ENCODE measurements at regions not wholly inside any gene's neighbourhood (a gene's known extent, or its start where the extent isn't known, plus 50 kb on each side); places are given as distances from the start of the nearest gene placed in this dataset.

DNA sequence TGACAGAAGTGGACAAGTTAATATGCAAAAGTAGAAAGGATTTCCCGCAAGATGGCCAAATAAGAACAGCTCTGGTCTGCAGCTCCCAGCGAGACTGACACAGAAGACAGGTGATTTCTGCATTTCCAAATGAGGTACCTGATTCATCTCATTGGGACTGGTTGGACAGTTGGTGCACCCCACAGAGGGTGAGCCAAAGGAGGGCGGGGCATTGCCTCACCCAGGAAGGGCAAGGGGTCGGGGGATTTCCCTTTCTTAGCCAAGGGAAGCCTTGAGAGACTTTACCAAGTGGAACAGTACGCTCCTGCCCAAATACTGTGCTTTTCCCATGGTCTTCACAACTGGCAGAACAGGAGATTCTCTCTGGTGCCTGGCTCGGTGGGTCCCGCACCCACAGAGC is 191.3 kb downstream of the ALG10B start:
- TF ChIP-seq EGR2 (tag by site-specific recombination; IDR thresholded peaks at IDR 0.05; ENCODE audit: low read depth) (no peak), IKZF3 (tag by site-specific recombination; IDR thresholded peaks at IDR 0.05) (no peak), ZNF544 (tag by site-specific recombination; IDR thresholded peaks at IDR 0.05) (no peak)
- CTCF ChIA-PET, result interaction anchor here (0.7 kb wide), 1 partner anchor 19 kb away, joined by 3 read pairs; no protein-coding TSS in a partner anchor
- POLR2A ChIA-PET, result no interaction called here
- Histone ChIP-seq H3K27ac (ENCODE audit: extremely low read depth, low read depth, low read length) (no peak overlapping the region), H3K4me1 (ENCODE audit: control insufficient read depth, insufficient read depth, low read length) (0 out of 2 replicates have a peak, but pooled peaks cover 3% of the 10 kb centered on the region), H3K4me3 (ENCODE audit: low read depth, low read length) (no peak overlapping the region), H3K36me3 (ENCODE audit: control insufficient read depth in 2 of 2, insufficient read depth in 1 of 2, low read length in 2 of 2) (no peaks in the 10 kb centered on the region), H3K9me3 (ENCODE audit: control insufficient read depth, insufficient read depth, low read depth, low read length) (no peaks in the 10 kb centered on the region)

DNA sequence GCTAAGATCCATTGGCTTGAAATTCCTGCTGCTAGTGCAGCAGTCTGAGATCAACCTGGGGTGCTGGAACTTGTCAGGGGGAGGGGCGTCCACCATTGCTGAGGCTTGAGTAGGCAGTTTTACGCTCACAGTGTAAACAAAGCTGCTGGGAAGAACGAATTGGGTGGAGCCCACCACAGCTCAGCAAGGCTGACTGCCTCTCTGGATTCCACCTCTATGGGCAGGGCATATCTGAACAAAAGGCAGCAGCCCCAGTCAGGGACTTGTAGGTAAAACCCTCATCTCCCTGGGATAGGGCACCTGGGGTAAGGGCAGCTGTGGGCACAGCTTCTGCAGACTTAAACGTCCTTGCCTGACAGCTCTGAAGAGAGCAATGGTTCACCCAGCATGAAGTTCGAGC is 191.7 kb downstream of the ALG10B start:
- Histone ChIP-seq H3K27ac (ENCODE audit: extremely low read depth, low read depth, low read length) (no peak overlapping the region), H3K4me1 (ENCODE audit: control insufficient read depth, insufficient read depth, low read length) (0 out of 2 replicates have a peak, but pooled peaks cover 3% of the 10 kb centered on the region), H3K36me3 (ENCODE audit: control insufficient read depth in 2 of 2, insufficient read depth in 1 of 2, low read length in 2 of 2) (no peaks in the 10 kb centered on the region), H3K9me3 (ENCODE audit: control insufficient read depth, insufficient read depth, low read depth, low read length) (no peaks in the 10 kb centered on the region), H3K4me3 (ENCODE audit: low read depth, low read length) (no peak overlapping the region)
- ChIA-PET CTCF (interaction anchor here (0.7 kb wide), 1 partner anchor 18 kb away, joined by 3 read pairs; no protein-coding TSS in a partner anchor), POLR2A (no interaction called here)
- peak; percentile 49 for TF ChIP-seq ZIC2 (tag by site-specific recombination; IDR thresholded peaks at IDR 0.05)
- no peak for TF ChIP-seq SP2 (tag by site-specific recombination; IDR thresholded peaks at IDR 0.05)
- no peak for TF ChIP-seq ZNF664 (tag by site-specific recombination; IDR thresholded peaks at IDR 0.05)
- TF ChIP-seq ZFP3 (tag by site-specific recombination; IDR thresholded peaks at IDR 0.05; ENCODE audit: low read depth), result no peak
- no peak for TF ChIP-seq ZNF530 (tag by site-specific recombination; IDR thresholded peaks at IDR 0.05; ENCODE audit: low read depth)
- no peak for TF ChIP-seq ZBTB1 (tag by site-specific recombination; IDR thresholded peaks at IDR 0.05)
- no peak for TF ChIP-seq MYNN (tag by site-specific recombination; IDR thresholded peaks at IDR 0.05; ENCODE audit: borderline replicate concordance)
- TF ChIP-seq ZNF174 (tag by site-specific recombination; IDR thresholded peaks at IDR 0.05), result no peak
- TF ChIP-seq OSR2 (tag by site-specific recombination; IDR thresholded peaks at IDR 0.05), result no peak

DNA sequence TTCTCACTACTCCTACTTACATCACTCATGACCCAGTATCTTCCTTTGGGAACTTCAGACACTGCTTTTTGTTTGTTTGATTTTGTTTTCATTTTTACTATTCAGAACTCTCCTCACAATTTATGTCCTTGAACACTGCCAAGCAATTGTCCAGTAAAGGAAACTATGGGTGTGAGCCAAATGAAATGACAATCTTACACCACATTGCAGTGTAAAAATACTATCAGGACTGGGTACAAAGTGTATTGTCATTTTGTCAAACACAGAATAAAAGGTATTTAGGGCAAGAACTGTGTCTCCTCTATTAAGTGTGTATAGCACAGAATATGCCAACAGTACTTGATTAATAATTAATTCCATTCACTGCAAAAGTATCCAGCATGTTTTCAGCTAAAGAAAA is 199.3 kb downstream of the ALG10B start:
- Histone ChIP-seq H3K27ac (ENCODE audit: extremely low read depth, low read depth, low read length) (no peak overlapping the region), H3K9me3 (ENCODE audit: control insufficient read depth, insufficient read depth, low read depth, low read length) (no peaks in the 10 kb centered on the region), H3K4me3 (ENCODE audit: low read depth, low read length) (no peak overlapping the region), H3K4me1 (ENCODE audit: control insufficient read depth, insufficient read depth, low read length) (no peaks in the 10 kb centered on the region), H3K36me3 (ENCODE audit: control insufficient read depth in 2 of 2, insufficient read depth in 1 of 2, low read length in 2 of 2) (no peaks in the 10 kb centered on the region)
- ChIA-PET CTCF (no interaction called here), POLR2A (no interaction called here)
- TF ChIP-seq ZNF777 (tag by site-specific recombination; IDR thresholded peaks at IDR 0.05; ENCODE audit: borderline replicate concordance) (no peak), KLF8 (tag by site-specific recombination; IDR thresholded peaks at IDR 0.05) (no peak), ZNF426 (tag by site-specific recombination; IDR thresholded peaks at IDR 0.05) (no peak), YY2 (tag by site-specific recombination; IDR thresholded peaks at IDR 0.05) (no peak), SCRT1 (tag by site-specific recombination; IDR thresholded peaks at IDR 0.05; ENCODE audit: borderline replicate concordance) (no peak), ZNF10 (tag by site-specific recombination; IDR thresholded peaks at IDR 0.05) (no peak), ZNF473 (tag by site-specific recombination; IDR thresholded peaks at IDR 0.05) (no peak), ZNF664 (tag by site-specific recombination; IDR thresholded peaks at IDR 0.05) (no peak)
- TF ChIP-seq, protein P1, sequence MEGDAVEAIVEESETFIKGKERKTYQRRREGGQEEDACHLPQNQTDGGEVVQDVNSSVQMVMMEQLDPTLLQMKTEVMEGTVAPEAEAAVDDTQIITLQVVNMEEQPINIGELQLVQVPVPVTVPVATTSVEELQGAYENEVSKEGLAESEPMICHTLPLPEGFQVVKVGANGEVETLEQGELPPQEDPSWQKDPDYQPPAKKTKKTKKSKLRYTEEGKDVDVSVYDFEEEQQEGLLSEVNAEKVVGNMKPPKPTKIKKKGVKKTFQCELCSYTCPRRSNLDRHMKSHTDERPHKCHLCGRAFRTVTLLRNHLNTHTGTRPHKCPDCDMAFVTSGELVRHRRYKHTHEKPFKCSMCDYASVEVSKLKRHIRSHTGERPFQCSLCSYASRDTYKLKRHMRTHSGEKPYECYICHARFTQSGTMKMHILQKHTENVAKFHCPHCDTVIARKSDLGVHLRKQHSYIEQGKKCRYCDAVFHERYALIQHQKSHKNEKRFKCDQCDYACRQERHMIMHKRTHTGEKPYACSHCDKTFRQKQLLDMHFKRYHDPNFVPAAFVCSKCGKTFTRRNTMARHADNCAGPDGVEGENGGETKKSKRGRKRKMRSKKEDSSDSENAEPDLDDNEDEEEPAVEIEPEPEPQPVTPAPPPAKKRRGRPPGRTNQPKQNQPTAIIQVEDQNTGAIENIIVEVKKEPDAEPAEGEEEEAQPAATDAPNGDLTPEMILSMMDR (tag by site-specific recombination; IDR thresholded peaks at IDR 0.05), result no peak
- TF ChIP-seq, protein P2, sequence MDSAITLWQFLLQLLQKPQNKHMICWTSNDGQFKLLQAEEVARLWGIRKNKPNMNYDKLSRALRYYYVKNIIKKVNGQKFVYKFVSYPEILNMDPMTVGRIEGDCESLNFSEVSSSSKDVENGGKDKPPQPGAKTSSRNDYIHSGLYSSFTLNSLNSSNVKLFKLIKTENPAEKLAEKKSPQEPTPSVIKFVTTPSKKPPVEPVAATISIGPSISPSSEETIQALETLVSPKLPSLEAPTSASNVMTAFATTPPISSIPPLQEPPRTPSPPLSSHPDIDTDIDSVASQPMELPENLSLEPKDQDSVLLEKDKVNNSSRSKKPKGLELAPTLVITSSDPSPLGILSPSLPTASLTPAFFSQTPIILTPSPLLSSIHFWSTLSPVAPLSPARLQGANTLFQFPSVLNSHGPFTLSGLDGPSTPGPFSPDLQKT (IDR thresholded peaks at IDR 0.05; ENCODE audit: borderline replicate concordance, low read depth, low read length), result no peak
- TF ChIP-seq, protein P3, sequence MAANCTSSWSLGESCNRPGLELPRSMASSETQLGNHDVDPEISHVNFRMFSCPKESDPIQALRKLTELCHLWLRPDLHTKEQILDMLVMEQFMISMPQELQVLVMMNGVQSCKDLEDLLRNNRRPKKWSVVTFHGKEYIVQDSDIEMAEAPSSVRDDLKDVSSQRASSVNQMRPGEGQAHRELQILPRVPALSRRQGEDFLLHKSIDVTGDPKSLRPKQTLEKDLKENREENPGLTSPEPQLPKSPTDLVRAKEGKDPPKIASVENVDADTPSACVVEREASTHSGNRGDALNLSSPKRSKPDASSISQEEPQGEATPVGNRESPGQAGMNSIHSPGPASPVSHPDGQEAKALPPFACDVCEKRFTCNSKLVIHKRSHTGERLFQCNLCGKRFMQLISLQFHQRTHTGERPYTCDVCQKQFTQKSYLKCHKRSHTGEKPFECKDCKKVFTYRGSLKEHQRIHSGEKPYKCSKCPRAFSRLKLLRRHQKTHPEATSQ (tag by site-specific recombination; IDR thresholded peaks at IDR 0.05), result no peak
- TF ChIP-seq, protein P4, sequence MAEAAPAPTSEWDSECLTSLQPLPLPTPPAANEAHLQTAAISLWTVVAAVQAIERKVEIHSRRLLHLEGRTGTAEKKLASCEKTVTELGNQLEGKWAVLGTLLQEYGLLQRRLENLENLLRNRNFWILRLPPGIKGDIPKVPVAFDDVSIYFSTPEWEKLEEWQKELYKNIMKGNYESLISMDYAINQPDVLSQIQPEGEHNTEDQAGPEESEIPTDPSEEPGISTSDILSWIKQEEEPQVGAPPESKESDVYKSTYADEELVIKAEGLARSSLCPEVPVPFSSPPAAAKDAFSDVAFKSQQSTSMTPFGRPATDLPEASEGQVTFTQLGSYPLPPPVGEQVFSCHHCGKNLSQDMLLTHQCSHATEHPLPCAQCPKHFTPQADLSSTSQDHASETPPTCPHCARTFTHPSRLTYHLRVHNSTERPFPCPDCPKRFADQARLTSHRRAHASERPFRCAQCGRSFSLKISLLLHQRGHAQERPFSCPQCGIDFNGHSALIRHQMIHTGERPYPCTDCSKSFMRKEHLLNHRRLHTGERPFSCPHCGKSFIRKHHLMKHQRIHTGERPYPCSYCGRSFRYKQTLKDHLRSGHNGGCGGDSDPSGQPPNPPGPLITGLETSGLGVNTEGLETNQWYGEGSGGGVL (tag by site-specific recombination; IDR thresholded peaks at IDR 0.05), result no peak
- TF ChIP-seq, protein P5, sequence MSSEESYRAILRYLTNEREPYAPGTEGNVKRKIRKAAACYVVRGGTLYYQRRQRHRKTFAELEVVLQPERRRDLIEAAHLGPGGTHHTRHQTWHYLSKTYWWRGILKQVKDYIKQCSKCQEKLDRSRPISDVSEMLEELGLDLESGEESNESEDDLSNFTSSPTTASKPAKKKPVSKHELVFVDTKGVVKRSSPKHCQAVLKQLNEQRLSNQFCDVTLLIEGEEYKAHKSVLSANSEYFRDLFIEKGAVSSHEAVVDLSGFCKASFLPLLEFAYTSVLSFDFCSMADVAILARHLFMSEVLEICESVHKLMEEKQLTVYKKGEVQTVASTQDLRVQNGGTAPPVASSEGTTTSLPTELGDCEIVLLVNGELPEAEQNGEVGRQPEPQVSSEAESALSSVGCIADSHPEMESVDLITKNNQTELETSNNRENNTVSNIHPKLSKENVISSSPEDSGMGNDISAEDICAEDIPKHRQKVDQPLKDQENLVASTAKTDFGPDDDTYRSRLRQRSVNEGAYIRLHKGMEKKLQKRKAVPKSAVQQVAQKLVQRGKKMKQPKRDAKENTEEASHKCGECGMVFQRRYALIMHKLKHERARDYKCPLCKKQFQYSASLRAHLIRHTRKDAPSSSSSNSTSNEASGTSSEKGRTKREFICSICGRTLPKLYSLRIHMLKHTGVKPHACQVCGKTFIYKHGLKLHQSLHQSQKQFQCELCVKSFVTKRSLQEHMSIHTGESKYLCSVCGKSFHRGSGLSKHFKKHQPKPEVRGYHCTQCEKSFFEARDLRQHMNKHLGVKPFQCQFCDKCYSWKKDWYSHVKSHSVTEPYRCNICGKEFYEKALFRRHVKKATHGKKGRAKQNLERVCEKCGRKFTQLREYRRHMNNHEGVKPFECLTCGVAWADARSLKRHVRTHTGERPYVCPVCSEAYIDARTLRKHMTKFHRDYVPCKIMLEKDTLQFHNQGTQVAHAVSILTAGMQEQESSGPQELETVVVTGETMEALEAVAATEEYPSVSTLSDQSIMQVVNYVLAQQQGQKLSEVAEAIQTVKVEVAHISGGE (tag by site-specific recombination; conservative IDR thresholded peaks at IDR 0.05; ENCODE audit: low read depth), result no peak
